ENCODE measurements at regions not wholly inside any gene's neighbourhood (a gene's known extent, or its start where the extent isn't known, plus 50 kb on each side); places are given as distances from the start of the nearest gene placed in this dataset.
"Not testable (repeated sequence)": the region's sequence is repeated elsewhere in the genome, so short reads cannot be mapped to it uniquely, and the experiment has no call there.

- DNase-seq (ENCODE audit: insufficient read length, low spot score) (no peak), FAIRE-seq (no peak)
These were observed 453.6 kb upstream of the TUSC1 start for GRCh38 chr9:26131886-26132285.

GRCh38 chr9:26129217-26129616, 451.0 kb upstream of the TUSC1 start:
- DNase-seq (ENCODE audit: insufficient read length, low spot score) = no peak

GRCh38 chr9:26125693-26126092, 447.4 kb upstream of the TUSC1 start:
- FAIRE-seq (no peak), DNase-seq (ENCODE audit: insufficient read length, low spot score) (no peak)

More at GRCh38 chr9:26129217-26129616, 451.0 kb upstream of the TUSC1 start:
- no peak for FAIRE-seq

GRCh38 chr9:26116085-26116484, 437.8 kb upstream of the TUSC1 start:
- not testable (repeated sequence) for DNase-seq (ENCODE audit: insufficient read length, low spot score); FAIRE-seq

- DNase-seq (ENCODE audit: insufficient read length, low spot score) (no peak), FAIRE-seq (no peak)
These were observed 434.5 kb upstream of the TUSC1 start for GRCh38 chr9:26112724-26113123.

GRCh38 chr9:26086396-26086795, 408.2 kb upstream of the TUSC1 start:
- DNase-seq (ENCODE audit: insufficient read length, low spot score) = no peak
- FAIRE-seq = no peak

- FAIRE-seq = no peak
- no peak for DNase-seq (ENCODE audit: insufficient read length, low spot score)
These were observed 403.6 kb upstream of the TUSC1 start for GRCh38 chr9:26081847-26082246.

GRCh38 chr9:26078706-26079105, 400.5 kb upstream of the TUSC1 start:
- no peak for DNase-seq (ENCODE audit: insufficient read length, low spot score)
- no peak for FAIRE-seq

GRCh38 chr9:26077860-26078259, 399.6 kb upstream of the TUSC1 start:
- DNase-seq (ENCODE audit: insufficient read length, low spot score) (no peak), FAIRE-seq (no peak)

- FAIRE-seq (no peak), DNase-seq (ENCODE audit: insufficient read length, low spot score) (no peak)
These were observed 389.4 kb upstream of the TUSC1 start for GRCh38 chr9:26067608-26068007.

GRCh38 chr9:26066237-26066636, 388.0 kb upstream of the TUSC1 start:
- FAIRE-seq (no peak), DNase-seq (ENCODE audit: insufficient read length, low spot score) (no peak)

- no peak for DNase-seq (ENCODE audit: insufficient read length, low spot score)
- FAIRE-seq = no peak
These were observed 383.8 kb upstream of the TUSC1 start for GRCh38 chr9:26061948-26062575.

GRCh38 chr9:26058111-26058895, 380.1 kb upstream of the TUSC1 start:
- FAIRE-seq = no peak
- DNase-seq (ENCODE audit: insufficient read length, low spot score) = no peak

GRCh38 chr9:26057050-26057449, 378.8 kb upstream of the TUSC1 start:
- no peak for FAIRE-seq
- no peak for DNase-seq (ENCODE audit: insufficient read length, low spot score)

GRCh38 chr9:26054600-26055520, 376.6 kb upstream of the TUSC1 start:
- FAIRE-seq (no peak), DNase-seq (ENCODE audit: insufficient read length, low spot score) (no peak)

- FAIRE-seq (no peak), DNase-seq (ENCODE audit: insufficient read length, low spot score) (no peak)
These were observed 375.7 kb upstream of the TUSC1 start for GRCh38 chr9:26053954-26054353.

GRCh38 chr9:26043431-26043830, 365.2 kb upstream of the TUSC1 start:
- FAIRE-seq = no peak
- DNase-seq (ENCODE audit: insufficient read length, low spot score) = no peak

GRCh38 chr9:26034786-26035185, 356.5 kb upstream of the TUSC1 start:
- no peak for FAIRE-seq
- no peak for DNase-seq (ENCODE audit: insufficient read length, low spot score)

- DNase-seq (ENCODE audit: insufficient read length, low spot score) (no peak), FAIRE-seq (no peak)
These were observed 355.1 kb upstream of the TUSC1 start for GRCh38 chr9:26033336-26033735.

- no peak for DNase-seq (ENCODE audit: insufficient read length, low spot score)
- no peak for FAIRE-seq
These were observed 348.3 kb upstream of the TUSC1 start for GRCh38 chr9:26026423-26027100.

- FAIRE-seq (no peak), DNase-seq (ENCODE audit: insufficient read length, low spot score) (peak; percentile 0)
These were observed 335.0 kb upstream of the TUSC1 start for GRCh38 chr9:26013199-26013598.

Data from HTR-8/SVneo (cell line).